ENCODE measurements at regions not wholly inside any gene's neighbourhood (a gene's known extent, or its start where the extent isn't known, plus 50 kb on each side); places are given as distances from the start of the nearest gene placed in this dataset.

GRCh38 chr5:73291873-73292272 is 118.9 kb downstream of the TMEM174 start:
- intact Hi-C loops (cut with DNase I; ENCODE audit: low total_unique reads), result no loop called here
- Histone ChIP-seq H3K4me1 (no peaks in the 10 kb centered on the region), H3K4me3 (no peak overlapping the region), H3K36me3 (no peaks in the 10 kb centered on the region), H3K27me3 (peaks cover 0 to 9% of the 10 kb centered on the region in 2 donors), H3K27ac (no peak overlapping the region), H3K9me3 (no peaks in the 10 kb centered on the region)
- TF ChIP-seq CTCF (IDR thresholded peaks at IDR 0.05) (no peak), POLR2AphosphoS5 (IDR thresholded peaks at IDR 0.05) (no peak), POLR2A (IDR thresholded peaks at IDR 0.05) (no peak)
- no peak for DNase-seq (ENCODE audit: low spot score in 2 of 2)

GRCh38 chr5:73290242-73290641 is 117.2 kb downstream of the TMEM174 start:
- intact Hi-C loops (cut with DNase I; ENCODE audit: low total_unique reads), result no loop called here
- Histone ChIP-seq H3K4me3 (no peak overlapping the region), H3K36me3 (no peaks in the 10 kb centered on the region), H3K4me1 (no peaks in the 10 kb centered on the region), H3K27ac (no peak overlapping the region), H3K9me3 (no peaks in the 10 kb centered on the region), H3K27me3 (peaks cover 0 to 4% of the 10 kb centered on the region in 2 donors)
- TF ChIP-seq POLR2AphosphoS5 (IDR thresholded peaks at IDR 0.05) (no peak), POLR2A (IDR thresholded peaks at IDR 0.05) (no peak), CTCF (IDR thresholded peaks at IDR 0.05) (no peak)
- no peak for DNase-seq (ENCODE audit: low spot score in 2 of 2)

GRCh38 chr5:73288803-73289720 is 116.1 kb downstream of the TMEM174 start:
- intact Hi-C loops (cut with DNase I; ENCODE audit: low total_unique reads), result no loop called here
- Histone ChIP-seq H3K27me3 (peaks cover 0 to 4% of the 10 kb centered on the region in 2 donors), H3K9me3 (no peaks in the 10 kb centered on the region), H3K36me3 (no peaks in the 10 kb centered on the region), H3K27ac (no peak overlapping the region), H3K4me3 (no peak overlapping the region), H3K4me1 (no peaks in the 10 kb centered on the region)
- DNase-seq (ENCODE audit: low spot score in 2 of 2), result no peak
- TF ChIP-seq CTCF (IDR thresholded peaks at IDR 0.05) (no peak), POLR2AphosphoS5 (IDR thresholded peaks at IDR 0.05) (no peak)

- Histone ChIP-seq H3K27me3 (no peaks in the 10 kb centered on the region), H3K27ac (no peak overlapping the region), H3K9me3 (no peaks in the 10 kb centered on the region), H3K4me3 (no peak overlapping the region), H3K4me1 (peaks cover 0 to 6% of the 10 kb centered on the region in 2 donors), H3K36me3 (no peaks in the 10 kb centered on the region)
- intact Hi-C loops (cut with DNase I; ENCODE audit: low total_unique reads), result no loop called here
- TF ChIP-seq POLR2AphosphoS5 (IDR thresholded peaks at IDR 0.05) (no peak), POLR2A (IDR thresholded peaks at IDR 0.05) (no peak), CTCF (IDR thresholded peaks at IDR 0.05) (no peak)
- no peak for DNase-seq (ENCODE audit: low spot score in 2 of 2)
These were observed 113.9 kb downstream of the TMEM174 start for GRCh38 chr5:73286896-73287295.

GRCh38 chr5:73284985-73285384 is 112.0 kb downstream of the TMEM174 start:
- Histone ChIP-seq H3K9me3 (no peaks in the 10 kb centered on the region), H3K27ac (no peak overlapping the region), H3K4me1 (peaks cover 0 to 11% of the 10 kb centered on the region in 2 donors), H3K36me3 (no peaks in the 10 kb centered on the region), H3K27me3 (no peaks in the 10 kb centered on the region), H3K4me3 (no peak overlapping the region)
- intact Hi-C loops (cut with DNase I; ENCODE audit: low total_unique reads), result no loop called here
- TF ChIP-seq POLR2AphosphoS5 (IDR thresholded peaks at IDR 0.05), result no peak
- TF ChIP-seq POLR2A (IDR thresholded peaks at IDR 0.05), result no peak
- TF ChIP-seq CTCF (IDR thresholded peaks at IDR 0.05), result no peak
- no peak for DNase-seq (ENCODE audit: low spot score in 2 of 2)

All from breast epithelium (tissue), 4 donors.